ENCODE measurements at regions not wholly inside any gene's neighbourhood (a gene's known extent, or its start where the extent isn't known, plus 50 kb on each side); places are given as distances from the start of the nearest gene placed in this dataset.

DNA sequence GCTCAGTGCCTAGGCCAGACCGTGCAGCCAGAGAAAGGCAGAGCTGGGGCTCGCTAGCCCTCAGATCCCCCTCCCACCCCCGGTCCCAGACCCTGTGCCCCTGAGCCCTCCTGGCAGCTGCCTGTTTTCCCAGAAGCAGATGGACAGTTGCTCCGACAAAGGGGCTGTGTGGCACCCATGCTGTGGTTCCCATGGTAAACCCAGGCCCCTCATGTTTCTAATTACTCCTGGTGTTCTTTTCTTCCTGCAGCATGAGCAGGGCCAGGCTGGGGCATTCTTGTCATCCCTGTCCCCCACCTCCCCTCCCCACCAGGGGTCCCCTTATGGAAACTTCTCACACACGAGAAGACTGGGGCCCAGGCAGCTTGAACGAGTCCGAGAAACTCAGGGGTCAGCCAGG, 269.6 kb downstream of the HAUS1 start (continued):
- TF ChIP-seq CHD7 (IDR thresholded peaks at IDR 0.05; ENCODE audit: insufficient replicate concordance, low read length) (no peak), KDM4A (IDR thresholded peaks at IDR 0.05; ENCODE audit: low read depth, low read length, severe bottlenecking) (no peak), GTF2F1 (IDR thresholded peaks at IDR 0.05; ENCODE audit: borderline replicate concordance, low read depth, low read length) (no peak), JUN (IDR thresholded peaks at IDR 0.05; ENCODE audit: low read depth, low read length) (no peak), CEBPB (IDR thresholded peaks at IDR 0.05; ENCODE audit: low read depth, low read length) (no peak)
- TF ChIP-seq, protein P1, sequence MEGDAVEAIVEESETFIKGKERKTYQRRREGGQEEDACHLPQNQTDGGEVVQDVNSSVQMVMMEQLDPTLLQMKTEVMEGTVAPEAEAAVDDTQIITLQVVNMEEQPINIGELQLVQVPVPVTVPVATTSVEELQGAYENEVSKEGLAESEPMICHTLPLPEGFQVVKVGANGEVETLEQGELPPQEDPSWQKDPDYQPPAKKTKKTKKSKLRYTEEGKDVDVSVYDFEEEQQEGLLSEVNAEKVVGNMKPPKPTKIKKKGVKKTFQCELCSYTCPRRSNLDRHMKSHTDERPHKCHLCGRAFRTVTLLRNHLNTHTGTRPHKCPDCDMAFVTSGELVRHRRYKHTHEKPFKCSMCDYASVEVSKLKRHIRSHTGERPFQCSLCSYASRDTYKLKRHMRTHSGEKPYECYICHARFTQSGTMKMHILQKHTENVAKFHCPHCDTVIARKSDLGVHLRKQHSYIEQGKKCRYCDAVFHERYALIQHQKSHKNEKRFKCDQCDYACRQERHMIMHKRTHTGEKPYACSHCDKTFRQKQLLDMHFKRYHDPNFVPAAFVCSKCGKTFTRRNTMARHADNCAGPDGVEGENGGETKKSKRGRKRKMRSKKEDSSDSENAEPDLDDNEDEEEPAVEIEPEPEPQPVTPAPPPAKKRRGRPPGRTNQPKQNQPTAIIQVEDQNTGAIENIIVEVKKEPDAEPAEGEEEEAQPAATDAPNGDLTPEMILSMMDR (IDR thresholded peaks at IDR 0.05; ENCODE audit: control extremely low read depth in 1 of 3, insufficient read depth in 1 of 3, low read depth in 1 of 3, low read length in 3 of 3) = no peak

Measured in H1 (cell line).